AG04450 (cell line): ENCODE measurements at regions not wholly inside any gene's neighbourhood (a gene's known extent, or its start where the extent isn't known, plus 50 kb on each side); places are given as distances from the start of the nearest gene placed in this dataset.

Experiments used
- CTCF ChIA-PET: fragments of 300-600, 350-600 bp; formaldehyde crosslinking; extraction: SDS; loops from one replicate; lab custom pipeline; 2022; ENCODE audit warnings: antibody characterized with exemption, inconsistent platforms; lab: Charles Lee
- POLR2A ChIA-PET: fragments of 350-600 bp; formaldehyde crosslinking; extraction: SDS; loops from one replicate; lab custom pipeline; 2021; ENCODE audit warnings: antibody characterized with exemption, inconsistent platforms; lab: Yijun Ruan, JAX
- DNase-seq: peaks from one replicate; pipeline ENCODE4 v3.0.0-alpha.2; 2011; ENCODE audit warnings: low read depth, low spot score
- H3K27ac ChIP-seq: one replicate; pipeline ENCODE4 v1.5.1; 2012; ENCODE audit warnings: low read depth, low read length, control low read depth
- H3K27me3 ChIP-seq: one replicate; pipeline ENCODE4 v1.6.0; 2012; ENCODE audit warnings: low read length; ENCODE audit not compliant: control insufficient read depth, insufficient read depth
- H3K4me3 ChIP-seq: 2 replicates; pipeline ENCODE4 v1.5.1; 2011; ENCODE audit warnings: mild to moderate bottlenecking, low read depth, low read length, control low read depth
- H3K9me3 ChIP-seq: 2 replicates; pipeline ENCODE4 v1.5.1; 2012; ENCODE audit warnings: low read length; ENCODE audit not compliant: control insufficient read depth, insufficient read depth
- TF ChIP-seq, protein P1 (sequence below): IDR thresholded peaks from 2 replicates; pipeline ENCODE4 v1.5.1; 2011; ENCODE audit warnings: low read depth, low read length, control low read depth, inconsistent platforms

DNA sequence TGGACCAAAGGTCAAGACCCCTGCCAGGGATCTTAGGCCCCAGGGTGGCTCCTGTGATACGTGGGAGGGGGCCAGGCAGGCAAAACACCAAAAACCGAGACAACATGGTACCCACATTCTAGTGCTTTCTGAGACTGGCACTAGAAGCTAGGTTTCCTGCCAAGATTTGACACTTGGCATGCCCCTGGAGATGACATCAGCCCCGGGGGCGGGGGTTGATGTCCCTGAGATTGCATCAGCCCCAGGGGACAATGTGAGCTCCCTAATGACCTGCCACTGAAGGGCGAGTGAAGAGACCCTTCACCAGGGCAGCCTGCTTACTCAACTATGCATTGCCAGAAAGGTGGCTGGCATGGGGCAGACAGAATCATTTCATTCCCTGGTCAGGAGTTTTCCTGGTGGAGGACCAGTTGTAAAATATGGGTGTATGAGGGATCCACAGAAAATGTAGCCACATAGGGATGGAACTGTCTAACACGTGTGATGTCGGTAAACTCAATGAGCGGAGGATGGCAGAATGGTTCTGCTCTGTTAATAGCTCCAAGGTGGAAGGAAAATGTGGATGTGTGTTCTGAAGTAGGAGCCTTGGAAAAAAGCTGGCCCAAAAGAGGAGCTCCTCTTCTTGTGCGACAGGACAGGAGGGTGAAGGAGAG lies 219.7 kb downstream of the UNC5CL start:
- TF ChIP-seq, protein P1, sequence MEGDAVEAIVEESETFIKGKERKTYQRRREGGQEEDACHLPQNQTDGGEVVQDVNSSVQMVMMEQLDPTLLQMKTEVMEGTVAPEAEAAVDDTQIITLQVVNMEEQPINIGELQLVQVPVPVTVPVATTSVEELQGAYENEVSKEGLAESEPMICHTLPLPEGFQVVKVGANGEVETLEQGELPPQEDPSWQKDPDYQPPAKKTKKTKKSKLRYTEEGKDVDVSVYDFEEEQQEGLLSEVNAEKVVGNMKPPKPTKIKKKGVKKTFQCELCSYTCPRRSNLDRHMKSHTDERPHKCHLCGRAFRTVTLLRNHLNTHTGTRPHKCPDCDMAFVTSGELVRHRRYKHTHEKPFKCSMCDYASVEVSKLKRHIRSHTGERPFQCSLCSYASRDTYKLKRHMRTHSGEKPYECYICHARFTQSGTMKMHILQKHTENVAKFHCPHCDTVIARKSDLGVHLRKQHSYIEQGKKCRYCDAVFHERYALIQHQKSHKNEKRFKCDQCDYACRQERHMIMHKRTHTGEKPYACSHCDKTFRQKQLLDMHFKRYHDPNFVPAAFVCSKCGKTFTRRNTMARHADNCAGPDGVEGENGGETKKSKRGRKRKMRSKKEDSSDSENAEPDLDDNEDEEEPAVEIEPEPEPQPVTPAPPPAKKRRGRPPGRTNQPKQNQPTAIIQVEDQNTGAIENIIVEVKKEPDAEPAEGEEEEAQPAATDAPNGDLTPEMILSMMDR = no peak
- Histone ChIP-seq H3K27ac (no peak overlapping the region), H3K9me3 (no peaks in the 10 kb centered on the region), H3K27me3 (no peaks in the 10 kb centered on the region), H3K4me3 (no peak overlapping the region)
- ChIA-PET POLR2A (no interaction called here), CTCF (no interaction called here)
- no peak for DNase-seq

DNA sequence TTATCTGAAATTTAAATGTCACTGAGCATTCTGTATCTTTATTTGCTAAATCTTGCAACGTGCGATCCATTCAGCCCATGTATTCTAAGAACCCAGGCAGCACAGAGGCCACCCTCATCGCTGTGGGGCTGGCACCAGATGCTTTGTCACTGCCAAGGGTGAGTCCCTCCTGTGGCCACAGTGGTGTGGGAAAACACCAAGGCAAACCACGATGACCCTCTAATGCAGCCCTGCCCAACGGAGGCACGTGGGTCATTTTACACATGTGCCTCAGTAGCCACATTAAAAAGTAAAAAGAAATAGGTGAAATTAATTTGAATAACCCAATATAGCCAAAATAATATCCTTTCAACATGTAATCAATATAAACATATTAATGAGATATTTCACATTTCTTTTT lies 221.7 kb downstream of the UNC5CL start:
- no peaks in the 10 kb centered on the region for H3K27me3 ChIP-seq
- H3K9me3 ChIP-seq = no peaks in the 10 kb centered on the region
- H3K27ac ChIP-seq = no peak overlapping the region
- no peak for DNase-seq
- ChIA-PET POLR2A (no interaction called here), CTCF (no interaction called here)
- H3K4me3 ChIP-seq = no peak overlapping the region
- TF ChIP-seq, protein P1 = no peak

DNA sequence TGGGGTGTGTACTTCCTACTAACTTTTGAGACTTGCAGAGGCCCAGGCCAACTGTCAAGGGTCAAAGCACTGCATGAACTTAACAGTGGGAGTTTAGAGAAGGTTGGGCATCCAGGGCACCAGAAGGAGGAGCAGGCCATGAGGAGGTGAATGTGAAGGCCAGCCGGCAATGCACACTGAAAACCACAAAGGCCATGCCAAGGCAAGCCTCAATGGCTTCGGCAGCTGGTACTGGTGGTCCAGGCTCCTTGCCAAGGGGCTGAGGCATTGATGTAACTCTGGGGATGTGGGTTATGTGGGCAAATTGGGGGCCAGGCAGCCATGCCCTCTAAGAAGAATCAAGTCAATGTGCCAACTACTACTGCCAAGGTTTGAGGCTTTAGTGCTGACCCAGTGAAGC lies 222.4 kb downstream of the UNC5CL start:
- TF ChIP-seq, protein P1 = no peak
- CTCF ChIA-PET = no interaction called here
- H3K4me3 ChIP-seq = no peak overlapping the region
- no peak overlapping the region for H3K27ac ChIP-seq
- H3K9me3 ChIP-seq = no peaks in the 10 kb centered on the region
- POLR2A ChIA-PET = no interaction called here
- H3K27me3 ChIP-seq = no peaks in the 10 kb centered on the region
- no peak for DNase-seq

DNA sequence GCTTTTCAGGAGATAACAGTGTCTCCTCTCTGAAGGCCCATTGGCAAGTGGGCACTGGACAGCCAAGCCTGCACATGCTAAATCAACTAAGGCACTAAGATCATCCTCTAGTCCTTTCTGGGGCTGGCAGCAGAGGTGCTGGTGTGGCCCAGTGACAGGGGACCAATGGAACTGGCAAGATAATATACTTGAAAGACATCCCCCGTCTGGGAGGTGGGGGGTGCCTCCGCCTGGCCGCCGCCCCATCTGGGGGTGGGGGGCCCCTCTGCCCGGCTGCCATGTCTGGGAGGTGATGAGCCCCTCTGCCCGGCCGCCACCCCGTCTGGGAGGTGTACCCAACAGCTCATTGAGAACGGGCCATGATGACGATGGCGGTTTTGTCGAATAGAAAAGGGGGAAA lies 223.3 kb downstream of the UNC5CL start:
- Histone ChIP-seq H3K27ac (no peak overlapping the region), H3K27me3 (no peaks in the 10 kb centered on the region), H3K9me3 (no peaks in the 10 kb centered on the region), H3K4me3 (no peak overlapping the region)
- ChIA-PET CTCF (no interaction called here), POLR2A (no interaction called here)
- TF ChIP-seq, protein P1 = no peak
- no peak for DNase-seq

DNA sequence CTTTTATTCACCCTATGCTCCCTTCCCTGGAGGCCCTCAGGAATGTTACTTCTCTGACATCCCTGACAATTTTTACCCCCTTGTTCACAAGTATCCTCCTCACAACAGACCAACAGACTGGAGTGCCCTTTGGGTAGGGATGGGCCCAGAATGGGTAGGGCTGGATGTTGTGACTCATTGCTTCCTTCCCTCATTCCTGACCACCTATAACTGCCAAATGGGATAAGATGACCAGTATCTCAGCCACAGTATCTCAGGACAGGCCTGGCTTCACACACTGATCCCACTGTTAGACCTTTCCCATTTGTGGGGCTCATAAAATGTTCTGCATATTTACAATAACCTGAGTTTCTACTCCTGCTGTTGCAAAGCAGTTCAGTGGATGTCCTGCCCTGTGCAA lies 223.0 kb upstream of the LRFN2 start:
- ChIA-PET CTCF (no interaction called here), POLR2A (no interaction called here)
- TF ChIP-seq, protein P1 = no peak
- no peaks in the 10 kb centered on the region for H3K9me3 ChIP-seq
- no peak overlapping the region for H3K27ac ChIP-seq
- no peaks in the 10 kb centered on the region for H3K27me3 ChIP-seq
- H3K4me3 ChIP-seq = no peak overlapping the region
- no peak for DNase-seq
